GM10266 (cell line): ENCODE measurements at regions not wholly inside any gene's neighbourhood (a gene's known extent, or its start where the extent isn't known, plus 50 kb on each side); places are given as distances from the start of the nearest gene placed in this dataset.
"Not testable (repeated sequence)": the region's sequence is repeated elsewhere in the genome, so short reads cannot be mapped to it uniquely, and the experiment has no call there.

Source experiments
- DNase-seq: peaks from one replicate; pipeline ENCODE4 v3.0.0; 2012; ENCODE audit errors: extremely low spot score
- CTCF ChIP-seq: IDR thresholded peaks from 2 replicates; pipeline ENCODE4 v1.5.1; 2012; ENCODE audit warnings: mild to moderate bottlenecking, low read depth; ENCODE audit not compliant: control insufficient read depth, insufficient read depth; ENCODE audit errors: missing control alignments

GRCh38 chr7:32217341-32218153, 147.3 kb upstream of the PDE1C start:
- TF ChIP-seq CTCF, result no peak
- DNase-seq, result no peak

- DNase-seq, result no peak
- no peak for TF ChIP-seq CTCF
Observed at GRCh38 chr7:32216759-32217158, 146.6 kb upstream of the PDE1C start.

- no peak for TF ChIP-seq CTCF
- no peak for DNase-seq
Observed at GRCh38 chr7:32215697-32216096, 145.5 kb upstream of the PDE1C start.

GRCh38 chr7:32214913-32215312, 144.7 kb upstream of the PDE1C start:
- TF ChIP-seq CTCF, result no peak

GRCh38 chr7:32212321-32212720, 142.1 kb upstream of the PDE1C start:
- no peak for TF ChIP-seq CTCF
- DNase-seq, result no peak

More at GRCh38 chr7:32214913-32215312, 144.7 kb upstream of the PDE1C start:
- DNase-seq, result no peak

- DNase-seq, result no peak
- TF ChIP-seq CTCF, result no peak
Observed at GRCh38 chr7:32206987-32207386, 136.8 kb upstream of the PDE1C start.

GRCh38 chr7:32206488-32206887, 136.3 kb upstream of the PDE1C start:
- no peak for DNase-seq
- no peak for TF ChIP-seq CTCF

- not testable (repeated sequence) for DNase-seq
Observed at GRCh38 chr7:32205298-32205824, 135.2 kb upstream of the PDE1C start.
